HG03460 (cell line): ENCODE measurements at regions not wholly inside any gene's neighbourhood (a gene's known extent, or its start where the extent isn't known, plus 50 kb on each side); places are given as distances from the start of the nearest gene placed in this dataset.
A peak's percentile ranks its signal among the peaks of the same experiment; 100 is the strongest.

Experiments used
- ATAC-seq: cut with Tn5 transposase; IDR thresholded peaks from one replicate; pipeline ENCODE4 v1.9.1; 2021; ENCODE audit not compliant: unreplicated experiment

GRCh38 chr2:195021711-195022507 is 635.1 kb upstream of the SLC39A10 start:
- peak; percentile 83 for ATAC-seq

GRCh38 chr2:195018462-195018861 is 638.6 kb upstream of the SLC39A10 start:
- ATAC-seq: no peak

GRCh38 chr2:195017890-195018289 is 639.1 kb upstream of the SLC39A10 start:
- no peak for ATAC-seq

GRCh38 chr2:195016841-195017240 is 640.2 kb upstream of the SLC39A10 start:
- ATAC-seq: no peak

- ATAC-seq: no peak
Measured at GRCh38 chr2:195009202-195009601, 647.8 kb upstream of the SLC39A10 start.

- ATAC-seq: no peak
Measured at GRCh38 chr2:195006856-195007255, 650.2 kb upstream of the SLC39A10 start.

GRCh38 chr2:195003881-195004471 is 653.0 kb upstream of the SLC39A10 start:
- ATAC-seq: no peak

- ATAC-seq: no peak
Measured at GRCh38 chr2:195001924-195002323, 655.1 kb upstream of the SLC39A10 start.

GRCh38 chr2:194999771-195000170 is 657.3 kb upstream of the SLC39A10 start:
- ATAC-seq: no peak

- ATAC-seq: no peak
Measured at GRCh38 chr2:194992648-194993047, 664.4 kb upstream of the SLC39A10 start.

- ATAC-seq: no peak
Measured at GRCh38 chr2:194985258-194985657, 671.8 kb upstream of the SLC39A10 start.

- no peak for ATAC-seq
Measured at GRCh38 chr2:194962254-194962653, 694.8 kb upstream of the SLC39A10 start.

GRCh38 chr2:194954218-194954617 is 702.8 kb upstream of the SLC39A10 start:
- ATAC-seq: no peak

GRCh38 chr2:194946826-194947225 is 710.2 kb upstream of the SLC39A10 start:
- ATAC-seq: no peak

- ATAC-seq: no peak
Measured at GRCh38 chr2:194938066-194938465, 719.0 kb upstream of the SLC39A10 start.

- ATAC-seq: no peak
Measured at GRCh38 chr2:194927489-194927888, 729.5 kb upstream of the SLC39A10 start.

- no peak for ATAC-seq
Measured at GRCh38 chr2:194926873-194927272, 730.2 kb upstream of the SLC39A10 start.

GRCh38 chr2:194925742-194926141 is 731.3 kb upstream of the SLC39A10 start:
- no peak for ATAC-seq

GRCh38 chr2:194917519-194917918 is 739.5 kb upstream of the SLC39A10 start:
- no peak for ATAC-seq

- ATAC-seq: no peak
Measured at GRCh38 chr2:194915485-194915884, 741.5 kb upstream of the SLC39A10 start.

GRCh38 chr2:194907569-194907968 is 749.5 kb upstream of the SLC39A10 start:
- no peak for ATAC-seq

- no peak for ATAC-seq
Measured at GRCh38 chr2:194896871-194897270, 760.2 kb upstream of the SLC39A10 start.

GRCh38 chr2:194883711-194884110 is 773.3 kb upstream of the SLC39A10 start:
- ATAC-seq: no peak
